OCI-LY1 (cell line): ENCODE measurements at regions not wholly inside any gene's neighbourhood (a gene's known extent, or its start where the extent isn't known, plus 50 kb on each side); places are given as distances from the start of the nearest gene placed in this dataset.

ENCODE experiments used
- H2AFZ ChIP-seq: fragments of 200-600 bp; sonication (generic), shearing (Covaris generic); 2 replicates; pipeline ENCODE4 v1.6.0; 2014; ENCODE audit warnings: antibody characterized with exemption, mild to moderate bottlenecking, low read length
- H3F3A ChIP-seq: fragments of 200-600 bp; sonication (generic), shearing (Covaris generic); 2 replicates; pipeline ENCODE4 v1.6.0; 2014; ENCODE audit warnings: mild to moderate bottlenecking, antibody characterized with exemption, low read length, moderate library complexity; ENCODE audit not compliant: insufficient read depth
- H3K27ac ChIP-seq: fragments of 200-600 bp; sonication (generic); 2 replicates; pipeline ENCODE4 v1.5.1; 2014; ENCODE audit warnings: low read length, mixed run types, mild to moderate bottlenecking, low read depth; ENCODE audit not compliant: poor library complexity, severe bottlenecking
- H3K27me3 ChIP-seq: fragments of 200-600 bp; sonication (generic); 2 replicates; pipeline ENCODE4 v1.6.0; 2014; ENCODE audit warnings: antibody characterized with exemption, mild to moderate bottlenecking, low read length, moderate library complexity; ENCODE audit not compliant: insufficient read depth
- H3K36me3 ChIP-seq: fragments of 200-600 bp; sonication (generic); 2 replicates; pipeline ENCODE4 v1.6.1; 2014; ENCODE audit warnings: mild to moderate bottlenecking, antibody characterized with exemption, low read length, moderate library complexity, mixed read lengths; ENCODE audit not compliant: insufficient read depth
- H3K4me1 ChIP-seq: fragments of 200-600 bp; sonication (generic); 2 replicates; pipeline ENCODE4 v1.5.1; 2014; ENCODE audit warnings: mild to moderate bottlenecking, low read length, moderate library complexity; ENCODE audit not compliant: insufficient read depth, severe bottlenecking
- H3K4me2 ChIP-seq: fragments of 200-600 bp; sonication (generic), shearing (Covaris generic); 2 replicates; pipeline ENCODE4 v1.6.1; 2014; ENCODE audit warnings: low read length
- H3K4me3 ChIP-seq: fragments of 200-600 bp; sonication (generic); 2 replicates; pipeline ENCODE4 v1.5.1; 2014; ENCODE audit warnings: low read length, low read depth, mild to moderate bottlenecking, mixed read lengths; ENCODE audit not compliant: poor library complexity, severe bottlenecking
- H3K79me2 ChIP-seq: fragments of 200-600 bp; shearing (Covaris generic); 2 replicates; pipeline ENCODE4 v1.6.1; 2016; ENCODE audit warnings: mixed run types, low read length, mixed read lengths; ENCODE audit not compliant: insufficient read depth
- H3K9ac ChIP-seq: fragments of 200-600 bp; sonication (generic), shearing (Covaris generic); 2 replicates; pipeline ENCODE4 v1.6.1; 2014; ENCODE audit warnings: mild to moderate bottlenecking, low read length, mixed read lengths
- H3K9me2 ChIP-seq: fragments of 200-600 bp; sonication (generic), shearing (Covaris generic); 2 replicates; pipeline ENCODE4 v1.6.1; 2014; ENCODE audit warnings: low read depth, mild to moderate bottlenecking, low read length, mixed read lengths
- H3K9me3 ChIP-seq: fragments of 200-600 bp; shearing (Covaris generic); 2 replicates; pipeline ENCODE4 v1.6.1; 2014; ENCODE audit warnings: low read length, mixed read lengths
- H4K20me1 ChIP-seq: fragments of 200-600 bp; sonication (generic), shearing (Covaris generic); 2 replicates; pipeline ENCODE4 v1.6.0; 2016; ENCODE audit warnings: mild to moderate bottlenecking, low read length; ENCODE audit not compliant: insufficient read depth
- EZH2 ChIP-seq: fragments of 200-600 bp; sonication (generic), shearing (Covaris generic); IDR thresholded peaks from 2 replicates; pipeline ENCODE4 v1.8.0; 2017; ENCODE audit warnings: borderline replicate concordance, mixed run types, mild to moderate bottlenecking, antibody characterized with exemption, low read length, moderate library complexity, mixed read lengths
- TF ChIP-seq, protein P1 (sequence below): fragments of 200-600 bp; sonication (generic), shearing (Covaris generic); IDR thresholded peaks from 2 replicates; pipeline ENCODE4 v1.5.1; 2017; ENCODE audit warnings: mild to moderate bottlenecking, antibody characterized with exemption, low read length, moderate library complexity, mixed read lengths

DNA sequence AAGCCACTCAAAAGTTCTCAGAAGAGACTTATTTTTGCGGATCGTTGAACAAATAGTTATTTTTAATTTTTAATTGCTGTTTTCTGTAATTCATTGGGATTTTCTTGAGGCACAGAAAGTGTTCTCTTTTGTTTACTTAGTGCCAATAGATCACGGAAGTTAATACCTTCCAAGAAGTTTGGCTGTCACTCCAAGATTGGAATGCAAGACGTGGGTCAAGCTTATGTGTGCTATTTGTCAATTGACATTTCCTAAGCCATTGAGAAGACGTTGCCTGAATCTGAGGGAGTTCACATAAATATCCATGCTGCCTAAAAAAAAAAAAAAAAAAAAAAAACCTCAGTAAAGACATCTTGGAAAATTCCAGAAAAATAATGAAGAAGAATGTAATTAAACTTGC, 1071.4 kb upstream of the ADGRB3 start:
- no peaks in the 10 kb centered on the region for H3K27me3 ChIP-seq

DNA sequence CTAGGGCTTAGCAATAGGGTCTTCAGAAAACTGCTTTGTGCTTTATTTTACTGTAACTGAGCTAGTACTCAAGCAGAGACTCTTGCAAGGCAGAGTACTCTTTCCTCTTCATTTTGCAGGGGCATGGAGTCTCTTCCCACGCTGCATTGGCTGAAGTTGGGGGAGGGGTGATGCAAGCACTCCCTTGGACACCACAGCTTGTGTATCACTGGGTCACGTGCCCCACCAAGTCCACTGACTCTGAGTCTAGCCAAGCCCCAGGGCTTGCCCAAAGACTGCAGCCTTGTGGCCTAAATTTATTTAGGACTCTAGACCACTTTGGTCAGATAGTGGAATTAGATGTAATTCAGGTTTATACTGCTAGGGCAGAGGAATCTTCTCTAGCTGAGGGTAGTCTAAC, 1075.0 kb upstream of the ADGRB3 start:
- no peak overlapping the region for H3K4me3 ChIP-seq
- H3K9me2 ChIP-seq = no peaks in the 10 kb centered on the region
- TF ChIP-seq, protein P1, sequence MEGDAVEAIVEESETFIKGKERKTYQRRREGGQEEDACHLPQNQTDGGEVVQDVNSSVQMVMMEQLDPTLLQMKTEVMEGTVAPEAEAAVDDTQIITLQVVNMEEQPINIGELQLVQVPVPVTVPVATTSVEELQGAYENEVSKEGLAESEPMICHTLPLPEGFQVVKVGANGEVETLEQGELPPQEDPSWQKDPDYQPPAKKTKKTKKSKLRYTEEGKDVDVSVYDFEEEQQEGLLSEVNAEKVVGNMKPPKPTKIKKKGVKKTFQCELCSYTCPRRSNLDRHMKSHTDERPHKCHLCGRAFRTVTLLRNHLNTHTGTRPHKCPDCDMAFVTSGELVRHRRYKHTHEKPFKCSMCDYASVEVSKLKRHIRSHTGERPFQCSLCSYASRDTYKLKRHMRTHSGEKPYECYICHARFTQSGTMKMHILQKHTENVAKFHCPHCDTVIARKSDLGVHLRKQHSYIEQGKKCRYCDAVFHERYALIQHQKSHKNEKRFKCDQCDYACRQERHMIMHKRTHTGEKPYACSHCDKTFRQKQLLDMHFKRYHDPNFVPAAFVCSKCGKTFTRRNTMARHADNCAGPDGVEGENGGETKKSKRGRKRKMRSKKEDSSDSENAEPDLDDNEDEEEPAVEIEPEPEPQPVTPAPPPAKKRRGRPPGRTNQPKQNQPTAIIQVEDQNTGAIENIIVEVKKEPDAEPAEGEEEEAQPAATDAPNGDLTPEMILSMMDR = no peak
- TF ChIP-seq EZH2 = no peak

More for the DNA sequence above, 1071.4 kb upstream of the ADGRB3 start:
- Histone ChIP-seq H4K20me1 (no peaks in the 10 kb centered on the region), H3F3A (no peaks in the 10 kb centered on the region), H3K27ac (no peak overlapping the region), H2AFZ (no peak overlapping the region), H3K79me2 (no peaks in the 10 kb centered on the region), H3K9me2 (no peaks in the 10 kb centered on the region), H3K4me2 (no peak overlapping the region), H3K9me3 (no peaks in the 10 kb centered on the region), H3K36me3 (no peaks in the 10 kb centered on the region), H3K4me3 (no peak overlapping the region), H3K4me1 (no peaks in the 10 kb centered on the region), H3K9ac (no peak overlapping the region)
- TF ChIP-seq, protein P1 = no peak
- no peak for TF ChIP-seq EZH2

DNA sequence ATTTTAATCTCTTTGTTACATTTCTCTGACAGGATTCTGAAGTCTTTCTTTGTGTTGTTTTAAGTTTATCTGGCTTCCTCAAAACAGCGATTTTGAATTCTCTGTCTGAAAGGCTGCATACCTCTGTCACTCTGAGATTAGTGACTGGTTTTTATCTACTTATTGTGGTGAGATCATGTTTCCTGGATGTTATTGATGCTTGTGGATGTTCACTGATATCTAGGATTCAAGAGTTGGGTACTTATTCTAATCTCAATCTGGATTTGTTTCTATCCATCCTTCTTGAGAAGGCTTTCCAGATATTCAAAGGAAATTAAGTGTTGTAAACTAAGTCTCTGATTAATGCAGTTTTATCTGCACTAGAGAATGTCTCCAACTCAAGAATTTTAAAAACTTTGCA, 1076.1 kb upstream of the ADGRB3 start:
- H3K9ac ChIP-seq = no peak overlapping the region
- no peak overlapping the region for H3K27ac ChIP-seq
- no peaks in the 10 kb centered on the region for H3K4me1 ChIP-seq
- H3F3A ChIP-seq = no peaks in the 10 kb centered on the region
- H3K4me3 ChIP-seq = no peak overlapping the region
- no peaks in the 10 kb centered on the region for H3K9me2 ChIP-seq
- no peaks in the 10 kb centered on the region for H3K9me3 ChIP-seq
- no peak overlapping the region for H2AFZ ChIP-seq
- H4K20me1 ChIP-seq = no peaks in the 10 kb centered on the region
- no peak overlapping the region for H3K4me2 ChIP-seq
- H3K36me3 ChIP-seq = no peaks in the 10 kb centered on the region
- H3K79me2 ChIP-seq = no peaks in the 10 kb centered on the region
- TF ChIP-seq EZH2 = no peak
- TF ChIP-seq, protein P1 = no peak
- no peaks in the 10 kb centered on the region for H3K27me3 ChIP-seq

More for the DNA sequence above, 1075.0 kb upstream of the ADGRB3 start:
- H3K79me2 ChIP-seq = no peaks in the 10 kb centered on the region
- no peak overlapping the region for H2AFZ ChIP-seq
- H3K9ac ChIP-seq = no peak overlapping the region
- H3K27me3 ChIP-seq = no peaks in the 10 kb centered on the region
- no peak overlapping the region for H3K4me2 ChIP-seq
- H4K20me1 ChIP-seq = no peaks in the 10 kb centered on the region
- H3K4me1 ChIP-seq = no peaks in the 10 kb centered on the region
- no peaks in the 10 kb centered on the region for H3F3A ChIP-seq
- no peaks in the 10 kb centered on the region for H3K9me3 ChIP-seq
- no peak overlapping the region for H3K27ac ChIP-seq
- no peaks in the 10 kb centered on the region for H3K36me3 ChIP-seq
